ENCODE measurements at regions not wholly inside any gene's neighbourhood (a gene's known extent, or its start where the extent isn't known, plus 50 kb on each side); places are given as distances from the start of the nearest gene placed in this dataset.

DNA sequence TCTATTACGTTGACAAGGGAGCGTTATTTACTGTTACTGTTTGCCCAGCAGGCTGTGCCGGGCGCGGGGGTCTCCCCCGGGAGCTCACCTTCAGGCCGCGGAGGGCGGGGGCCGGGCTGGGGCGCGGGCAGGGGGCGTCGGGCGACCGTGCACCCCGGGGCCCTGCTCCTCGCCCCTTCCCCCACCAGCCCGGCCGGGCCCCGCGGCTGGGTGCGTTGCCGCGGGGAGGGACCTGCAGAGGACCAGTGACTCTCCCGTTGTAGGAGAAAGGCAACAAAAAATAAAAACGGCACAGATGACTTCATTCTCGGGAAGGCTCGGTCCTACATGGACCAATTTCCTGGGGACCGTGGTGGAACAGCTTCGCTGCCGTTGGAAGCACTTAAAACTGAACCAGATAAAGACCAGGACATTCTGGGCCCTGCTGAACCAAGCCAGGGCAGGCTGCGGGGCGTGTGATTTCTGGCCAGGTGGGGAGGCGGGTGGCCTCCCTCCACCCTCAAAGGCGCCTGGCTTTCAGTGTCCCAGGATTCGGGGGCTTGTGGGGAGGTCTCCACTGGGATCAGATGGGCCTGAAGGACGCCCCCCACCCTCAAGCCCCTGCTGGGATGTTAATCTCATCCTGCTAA, 57.4 kb downstream of the IGLL1 start:
- Mint-ChIP-seq H3K27me3 (peaks cover 4% of the 10 kb centered on the region), H3K4me1 (ENCODE audit: low read depth) (peaks cover 3% of the 10 kb centered on the region), H3K4me3 (peak overlapping the region; percentile 57), H3K9me3 (ENCODE audit: low read depth) (no peaks in the 10 kb centered on the region), H3K27ac (no peak overlapping the region), H3K36me3 (no peaks in the 10 kb centered on the region)

DNA sequence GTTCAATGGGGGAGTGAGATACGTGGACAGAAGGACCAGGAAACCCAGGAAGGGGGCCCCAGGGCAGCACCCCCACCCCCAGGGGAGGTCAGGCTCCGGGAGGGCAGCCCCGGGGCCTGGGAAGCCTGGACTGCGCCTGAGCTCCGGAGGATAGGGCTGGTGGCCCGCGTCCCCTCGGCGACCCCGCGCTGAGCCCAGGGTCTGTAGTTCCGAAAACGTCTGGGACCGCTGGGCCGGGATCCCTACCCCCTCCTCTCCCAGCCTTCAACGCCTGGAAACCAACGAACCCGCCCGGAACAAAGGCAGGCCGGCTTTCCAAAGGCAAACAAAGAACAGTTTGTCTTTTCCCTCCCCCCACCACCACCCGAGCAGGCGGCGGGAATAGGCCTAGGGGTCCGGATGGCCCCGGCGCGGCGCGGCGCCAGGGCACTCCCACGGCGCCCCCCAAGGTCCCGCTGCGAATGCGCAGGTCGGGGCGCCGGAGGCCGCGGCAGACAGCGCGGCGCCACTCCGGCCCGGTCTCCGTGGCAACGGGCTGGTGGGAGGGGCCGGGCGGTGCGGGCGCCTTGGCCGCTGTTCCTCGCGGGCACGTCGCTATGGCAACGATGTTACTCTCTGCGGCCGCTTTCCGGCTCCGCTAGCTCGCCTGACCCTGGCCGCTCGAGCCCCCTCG, 58.5 kb downstream of the IGLL1 start:
- peaks cover 4% of the 10 kb centered on the region for H3K27me3 Mint-ChIP-seq
- H3K4me1 Mint-ChIP-seq (ENCODE audit: low read depth) = peaks cover 3% of the 10 kb centered on the region

DNA sequence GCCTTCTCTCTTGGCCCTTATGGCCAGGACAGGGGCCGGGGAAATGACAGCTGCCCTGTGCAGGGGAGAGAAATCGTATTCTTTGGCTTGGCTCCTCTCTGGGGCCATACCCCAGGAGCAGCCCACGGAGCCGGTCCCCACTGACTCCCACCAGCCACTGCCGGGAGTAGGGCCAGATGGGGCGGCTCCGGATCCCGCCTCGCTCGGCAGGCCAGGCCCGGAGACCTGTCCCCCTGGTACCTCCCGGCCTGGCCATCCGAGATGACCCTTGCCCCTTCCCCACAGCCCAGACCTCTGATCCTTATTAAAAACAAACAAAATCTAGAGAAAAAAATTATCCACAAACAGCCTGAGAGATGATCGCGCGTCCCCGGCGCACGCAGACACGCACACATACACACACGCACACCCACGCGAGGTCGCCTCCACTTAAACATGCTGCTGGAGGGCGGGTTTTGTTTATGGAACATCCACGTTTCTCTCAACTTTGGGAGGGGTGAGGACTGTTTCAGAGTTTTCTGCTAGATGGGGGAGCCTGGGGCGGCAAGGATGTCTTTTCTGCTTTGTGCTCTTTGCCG, 59.1 kb downstream of the IGLL1 start:
- Mint-ChIP-seq H3K36me3 (no peaks in the 10 kb centered on the region), H3K27ac (no peak overlapping the region), H3K4me3 (peak overlapping the region; percentile 70), H3K27me3 (peaks cover 4% of the 10 kb centered on the region), H3K4me1 (ENCODE audit: low read depth) (peaks cover 3% of the 10 kb centered on the region), H3K9me3 (ENCODE audit: low read depth) (no peaks in the 10 kb centered on the region)

More for the DNA sequence above, 58.5 kb downstream of the IGLL1 start:
- Mint-ChIP-seq H3K27ac (no peak overlapping the region), H3K9me3 (ENCODE audit: low read depth) (no peaks in the 10 kb centered on the region), H3K4me3 (peak overlapping the region; percentile 70), H3K36me3 (no peaks in the 10 kb centered on the region)

DNA sequence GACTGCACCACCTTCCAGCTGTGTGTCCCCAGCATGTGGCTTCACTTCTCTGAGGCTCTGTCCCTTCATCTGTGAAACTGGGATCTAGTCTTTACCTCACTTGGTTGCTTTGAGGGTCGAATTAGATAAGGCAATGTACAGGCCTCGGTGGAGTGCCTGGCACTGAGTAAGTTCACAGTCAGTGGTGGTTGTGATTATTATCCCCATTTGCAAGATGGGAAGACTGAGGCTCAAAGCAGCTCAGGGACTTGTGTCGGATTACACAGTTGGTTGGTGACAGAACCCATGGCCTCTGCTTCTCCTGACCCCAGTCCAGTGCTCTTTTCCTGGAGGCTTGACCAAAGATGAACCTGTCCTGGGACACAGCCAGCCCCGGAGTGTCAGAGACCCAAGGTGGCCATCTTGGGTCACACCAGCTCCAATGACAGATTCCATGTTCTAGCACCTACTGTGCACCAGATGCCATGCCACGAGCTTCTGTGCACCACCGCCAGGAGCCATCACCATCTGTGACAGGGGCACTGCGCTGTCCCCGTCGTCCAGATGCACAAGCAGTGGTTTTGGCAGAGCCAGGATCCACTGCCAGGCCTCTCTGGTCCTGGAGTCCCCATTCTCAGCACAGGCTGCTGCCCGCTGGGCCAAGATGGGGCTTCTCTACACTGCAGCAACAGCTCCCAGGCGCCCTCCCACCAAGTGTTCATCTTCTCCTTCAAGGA, 60.5 kb downstream of the IGLL1 start:
- Mint-ChIP-seq H3K27ac (no peak overlapping the region), H3K27me3 (peaks cover 4% of the 10 kb centered on the region), H3K9me3 (ENCODE audit: low read depth) (no peaks in the 10 kb centered on the region), H3K4me1 (ENCODE audit: low read depth) (peaks cover 3% of the 10 kb centered on the region), H3K4me3 (no peak overlapping the region), H3K36me3 (no peaks in the 10 kb centered on the region)

GRCh38 chr22:23518376-23519187, 61.5 kb downstream of the IGLL1 start:
- peaks cover 3% of the 10 kb centered on the region for H3K4me1 Mint-ChIP-seq (ENCODE audit: low read depth)
- peaks cover 4% of the 10 kb centered on the region for H3K27me3 Mint-ChIP-seq
- no peaks in the 10 kb centered on the region for H3K9me3 Mint-ChIP-seq (ENCODE audit: low read depth)
- H3K27ac Mint-ChIP-seq = no peak overlapping the region
- no peak overlapping the region for H3K4me3 Mint-ChIP-seq
- H3K36me3 Mint-ChIP-seq = no peaks in the 10 kb centered on the region

GRCh38 chr22:23517804-23518375, 62.2 kb downstream of the IGLL1 start:
- no peaks in the 10 kb centered on the region for H3K36me3 Mint-ChIP-seq
- peaks cover 3% of the 10 kb centered on the region for H3K4me1 Mint-ChIP-seq (ENCODE audit: low read depth)
- no peak overlapping the region for H3K27ac Mint-ChIP-seq
- H3K9me3 Mint-ChIP-seq (ENCODE audit: low read depth) = no peaks in the 10 kb centered on the region
- H3K4me3 Mint-ChIP-seq = no peak overlapping the region
- peaks cover 4% of the 10 kb centered on the region for H3K27me3 Mint-ChIP-seq

DNA sequence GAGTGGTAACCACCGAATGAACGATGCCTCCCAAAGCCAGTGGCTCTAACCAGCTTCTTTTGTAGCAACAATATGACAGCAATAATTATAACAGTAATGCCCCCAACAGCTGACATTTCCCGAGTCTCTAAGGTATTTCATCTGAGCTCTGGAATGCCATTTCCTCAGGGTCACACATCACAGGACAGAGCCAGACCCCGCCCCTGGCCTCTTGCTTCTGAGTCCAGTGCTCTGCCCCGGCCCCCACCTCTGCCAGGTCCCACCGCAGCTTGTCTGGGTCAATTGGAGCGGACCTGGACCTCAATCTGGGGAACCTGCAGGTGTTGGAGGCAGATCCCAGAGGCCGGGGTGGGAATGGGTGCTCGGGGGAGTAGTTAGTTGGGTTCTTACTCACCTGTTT, 63.8 kb downstream of the IGLL1 start:
- Mint-ChIP-seq H3K36me3 (no peaks in the 10 kb centered on the region), H3K4me3 (no peak overlapping the region), H3K4me1 (ENCODE audit: low read depth) (peaks cover 3% of the 10 kb centered on the region), H3K9me3 (ENCODE audit: low read depth) (no peaks in the 10 kb centered on the region), H3K27ac (no peak overlapping the region), H3K27me3 (peaks cover 2% of the 10 kb centered on the region)

DNA sequence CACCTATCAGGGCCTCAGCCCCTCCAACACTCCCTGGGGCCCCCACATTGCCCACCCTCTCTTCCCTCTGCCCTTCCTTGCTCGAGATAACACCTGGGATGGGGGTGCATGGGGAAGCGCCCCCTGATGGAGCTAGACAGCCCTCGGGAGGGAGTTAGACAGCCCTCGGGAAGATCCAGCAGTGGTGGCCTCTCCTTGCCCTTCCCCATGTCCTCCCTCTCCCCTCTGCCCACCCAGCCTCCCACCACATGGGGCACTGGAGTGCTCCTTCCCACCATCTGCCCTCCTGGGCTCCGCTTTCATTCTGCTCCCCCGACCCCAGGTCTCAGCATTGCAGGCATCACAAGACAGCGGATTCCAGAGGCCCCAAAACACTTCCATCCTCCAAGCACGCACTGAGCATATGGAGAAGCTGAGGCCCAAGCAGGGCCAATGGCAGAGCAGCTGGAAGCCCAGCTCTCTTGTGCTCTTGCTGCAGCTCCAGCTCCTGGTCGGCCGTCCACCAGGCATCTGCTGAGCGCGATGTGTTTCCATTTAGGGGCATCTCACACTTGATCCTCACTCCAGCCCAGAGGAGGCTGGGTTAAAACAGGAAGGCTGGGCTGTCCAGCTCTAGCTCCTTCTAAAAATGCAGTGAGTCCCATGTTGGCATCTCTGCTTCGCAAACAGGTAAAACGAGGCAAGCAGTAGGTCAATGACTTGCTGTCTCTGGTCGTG, 65.6 kb downstream of the IGLL1 start:
- H3K27me3 Mint-ChIP-seq = peaks cover 1% of the 10 kb centered on the region
- H3K4me3 Mint-ChIP-seq = no peak overlapping the region
- H3K36me3 Mint-ChIP-seq = no peaks in the 10 kb centered on the region
- H3K27ac Mint-ChIP-seq = no peak overlapping the region
- no peaks in the 10 kb centered on the region for H3K9me3 Mint-ChIP-seq (ENCODE audit: low read depth)
- H3K4me1 Mint-ChIP-seq (ENCODE audit: low read depth) = no peaks in the 10 kb centered on the region

GRCh38 chr22:23513705-23514104, 66.4 kb downstream of the IGLL1 start:
- Mint-ChIP-seq H3K4me3 (no peak overlapping the region), H3K27me3 (no peaks in the 10 kb centered on the region), H3K36me3 (no peaks in the 10 kb centered on the region), H3K9me3 (ENCODE audit: low read depth) (no peaks in the 10 kb centered on the region), H3K27ac (no peak overlapping the region), H3K4me1 (ENCODE audit: low read depth) (no peaks in the 10 kb centered on the region)

GRCh38 chr22:23513133-23513532, 67.0 kb downstream of the IGLL1 start:
- Mint-ChIP-seq H3K4me1 (ENCODE audit: low read depth) (no peaks in the 10 kb centered on the region), H3K36me3 (no peaks in the 10 kb centered on the region), H3K4me3 (no peak overlapping the region), H3K27ac (no peak overlapping the region), H3K27me3 (no peaks in the 10 kb centered on the region), H3K9me3 (ENCODE audit: low read depth) (no peaks in the 10 kb centered on the region)

- no peaks in the 10 kb centered on the region for H3K4me1 Mint-ChIP-seq (ENCODE audit: low read depth)
- no peaks in the 10 kb centered on the region for H3K36me3 Mint-ChIP-seq
- H3K4me3 Mint-ChIP-seq = no peak overlapping the region
- no peaks in the 10 kb centered on the region for H3K9me3 Mint-ChIP-seq (ENCODE audit: low read depth)
- no peaks in the 10 kb centered on the region for H3K27me3 Mint-ChIP-seq
- H3K27ac Mint-ChIP-seq = no peak overlapping the region
These were observed 67.4 kb downstream of the IGLL1 start for GRCh38 chr22:23512721-23513120.

DNA sequence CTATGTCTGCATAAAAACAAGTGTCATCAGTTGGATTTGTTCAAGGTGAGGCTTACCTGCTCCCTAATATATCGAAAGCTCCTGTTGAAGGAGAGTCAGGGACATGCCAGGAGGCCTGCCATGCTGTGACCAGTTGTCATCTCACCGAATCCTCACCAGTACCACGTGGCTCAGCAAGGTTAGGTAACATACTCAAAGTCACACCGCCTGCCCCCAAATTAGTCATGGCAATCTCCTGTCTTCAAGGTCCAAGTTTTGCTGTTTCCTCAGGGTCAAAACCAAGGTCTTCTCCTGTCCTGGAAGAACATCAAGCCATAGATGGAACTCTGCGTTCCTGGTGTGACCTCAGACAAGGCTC, 67.8 kb downstream of the IGLL1 start:
- Mint-ChIP-seq H3K4me1 (ENCODE audit: low read depth) (no peaks in the 10 kb centered on the region), H3K9me3 (ENCODE audit: low read depth) (no peaks in the 10 kb centered on the region), H3K27me3 (no peaks in the 10 kb centered on the region), H3K4me3 (no peak overlapping the region), H3K27ac (no peak overlapping the region), H3K36me3 (no peaks in the 10 kb centered on the region)

- Mint-ChIP-seq H3K9me3 (ENCODE audit: low read depth) (no peaks in the 10 kb centered on the region), H3K4me3 (no peak overlapping the region), H3K36me3 (no peaks in the 10 kb centered on the region), H3K27ac (peak overlapping the region; percentile 34), H3K4me1 (ENCODE audit: low read depth) (no peaks in the 10 kb centered on the region), H3K27me3 (no peaks in the 10 kb centered on the region)
These were observed 68.3 kb downstream of the IGLL1 start for GRCh38 chr22:23511627-23512347.
